ENCODE measurements at regions not wholly inside any gene's neighbourhood (a gene's known extent, or its start where the extent isn't known, plus 50 kb on each side); places are given as distances from the start of the nearest gene placed in this dataset.
A peak's percentile ranks its signal among the peaks of the same experiment; 100 is the strongest.

- Histone ChIP-seq H3K36me3 (ENCODE audit: control insufficient read depth, insufficient read depth, low read length) (no peaks in the 10 kb centered on the region), H3K27me3 (ENCODE audit: control insufficient read depth, insufficient read depth, low read length) (no peaks in the 10 kb centered on the region), H3K27ac (ENCODE audit: low read depth, low read length) (no peak overlapping the region), H3K9me3 (ENCODE audit: control insufficient read depth, insufficient read depth, low read length) (no peaks in the 10 kb centered on the region), H3K4me3 (ENCODE audit: low read depth, low read length) (no peak overlapping the region), H3K4me1 (ENCODE audit: control insufficient read depth, insufficient read depth, low read length) (no peaks in the 10 kb centered on the region)
- DNase-seq (ENCODE audit: low read depth in 4 of 6, low spot score in 6 of 6), result peak in 1 of 6 donors; percentile 67
- WGBS (ENCODE audit: insufficient coverage), result no CpG with 5 or more reads among the region's 1 CpG
Measured at GRCh38 chr2:205915130-205915524, 170.8 kb downstream of the INO80D start.

- WGBS (ENCODE audit: insufficient coverage), result 29% methylated on average over 1 of the region's 4 CpGs
- H3K4me3 ChIP-seq (ENCODE audit: low read depth, low read length), result no peak overlapping the region
- H3K36me3 ChIP-seq (ENCODE audit: control insufficient read depth, insufficient read depth, low read length), result no peaks in the 10 kb centered on the region
- no peak for DNase-seq (ENCODE audit: low read depth in 4 of 6, low spot score in 6 of 6)
- H3K4me1 ChIP-seq (ENCODE audit: control insufficient read depth, insufficient read depth, low read length), result no peaks in the 10 kb centered on the region
- H3K27ac ChIP-seq (ENCODE audit: low read depth, low read length), result no peak overlapping the region
- H3K27me3 ChIP-seq (ENCODE audit: control insufficient read depth, insufficient read depth, low read length), result no peaks in the 10 kb centered on the region
- H3K9me3 ChIP-seq (ENCODE audit: control insufficient read depth, insufficient read depth, low read length), result no peaks in the 10 kb centered on the region
Measured at GRCh38 chr2:205914213-205915129, 171.5 kb downstream of the INO80D start.

- H3K4me3 ChIP-seq (ENCODE audit: low read depth, low read length), result no peak overlapping the region
- 80% methylated on average over 1 of the region's 1 CpG for WGBS (ENCODE audit: insufficient coverage)
Measured at GRCh38 chr2:205913668-205914067, 172.3 kb downstream of the INO80D start.

DNA sequence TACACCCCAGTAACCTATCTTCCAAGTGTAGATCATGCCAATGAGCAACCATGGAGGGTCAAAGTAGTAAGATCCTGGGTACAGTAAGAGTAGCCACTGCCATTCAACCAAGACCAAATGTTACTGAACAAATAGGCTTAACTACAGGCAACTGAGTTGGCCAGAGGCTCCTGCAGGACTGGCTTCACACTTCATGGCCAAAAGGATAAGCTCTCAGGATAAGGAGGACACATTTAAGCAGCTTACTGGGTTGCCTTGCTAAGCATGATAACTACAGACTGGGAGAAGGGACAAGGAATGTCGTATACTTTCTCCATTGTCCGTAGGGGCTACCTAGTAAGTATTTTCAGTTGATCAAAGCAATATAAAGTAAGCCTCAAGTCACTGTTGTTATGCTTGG, 174.7 kb downstream of the INO80D start:
- H3K27ac ChIP-seq (ENCODE audit: low read depth, low read length), result no peak overlapping the region
- no peaks in the 10 kb centered on the region for H3K36me3 ChIP-seq (ENCODE audit: control insufficient read depth, insufficient read depth, low read length)
- H3K4me1 ChIP-seq (ENCODE audit: control insufficient read depth, insufficient read depth, low read length), result peaks cover 4% of the 10 kb centered on the region
- no CpG with 5 or more reads among the region's 2 CpGs for WGBS (ENCODE audit: insufficient coverage)
- DNase-seq (ENCODE audit: low read depth in 4 of 6, low spot score in 6 of 6), result no peak
- H3K27me3 ChIP-seq (ENCODE audit: control insufficient read depth, insufficient read depth, low read length), result no peaks in the 10 kb centered on the region
- no peaks in the 10 kb centered on the region for H3K9me3 ChIP-seq (ENCODE audit: control insufficient read depth, insufficient read depth, low read length)
- no peak overlapping the region for H3K4me3 ChIP-seq (ENCODE audit: low read depth, low read length)

More at GRCh38 chr2:205913668-205914067, 172.3 kb downstream of the INO80D start:
- no peaks in the 10 kb centered on the region for H3K9me3 ChIP-seq (ENCODE audit: control insufficient read depth, insufficient read depth, low read length)
- DNase-seq (ENCODE audit: low read depth in 4 of 6, low spot score in 6 of 6), result no peak
- peaks cover 4% of the 10 kb centered on the region for H3K4me1 ChIP-seq (ENCODE audit: control insufficient read depth, insufficient read depth, low read length)
- no peaks in the 10 kb centered on the region for H3K27me3 ChIP-seq (ENCODE audit: control insufficient read depth, insufficient read depth, low read length)
- no peaks in the 10 kb centered on the region for H3K36me3 ChIP-seq (ENCODE audit: control insufficient read depth, insufficient read depth, low read length)
- H3K27ac ChIP-seq (ENCODE audit: low read depth, low read length), result no peak overlapping the region

GRCh38 chr2:205909184-205909572, 176.8 kb downstream of the INO80D start:
- H3K9me3 ChIP-seq (ENCODE audit: control insufficient read depth, insufficient read depth, low read length), result no peaks in the 10 kb centered on the region
- 66% methylated on average over 5 of the region's 6 CpGs for WGBS (ENCODE audit: insufficient coverage)
- no peaks in the 10 kb centered on the region for H3K36me3 ChIP-seq (ENCODE audit: control insufficient read depth, insufficient read depth, low read length)
- H3K4me1 ChIP-seq (ENCODE audit: control insufficient read depth, insufficient read depth, low read length), result peaks cover 4% of the 10 kb centered on the region
- no peaks in the 10 kb centered on the region for H3K27me3 ChIP-seq (ENCODE audit: control insufficient read depth, insufficient read depth, low read length)
- no peak overlapping the region for H3K4me3 ChIP-seq (ENCODE audit: low read depth, low read length)
- DNase-seq (ENCODE audit: low read depth in 4 of 6, low spot score in 6 of 6), result no peak
- no peak overlapping the region for H3K27ac ChIP-seq (ENCODE audit: low read depth, low read length)

DNA sequence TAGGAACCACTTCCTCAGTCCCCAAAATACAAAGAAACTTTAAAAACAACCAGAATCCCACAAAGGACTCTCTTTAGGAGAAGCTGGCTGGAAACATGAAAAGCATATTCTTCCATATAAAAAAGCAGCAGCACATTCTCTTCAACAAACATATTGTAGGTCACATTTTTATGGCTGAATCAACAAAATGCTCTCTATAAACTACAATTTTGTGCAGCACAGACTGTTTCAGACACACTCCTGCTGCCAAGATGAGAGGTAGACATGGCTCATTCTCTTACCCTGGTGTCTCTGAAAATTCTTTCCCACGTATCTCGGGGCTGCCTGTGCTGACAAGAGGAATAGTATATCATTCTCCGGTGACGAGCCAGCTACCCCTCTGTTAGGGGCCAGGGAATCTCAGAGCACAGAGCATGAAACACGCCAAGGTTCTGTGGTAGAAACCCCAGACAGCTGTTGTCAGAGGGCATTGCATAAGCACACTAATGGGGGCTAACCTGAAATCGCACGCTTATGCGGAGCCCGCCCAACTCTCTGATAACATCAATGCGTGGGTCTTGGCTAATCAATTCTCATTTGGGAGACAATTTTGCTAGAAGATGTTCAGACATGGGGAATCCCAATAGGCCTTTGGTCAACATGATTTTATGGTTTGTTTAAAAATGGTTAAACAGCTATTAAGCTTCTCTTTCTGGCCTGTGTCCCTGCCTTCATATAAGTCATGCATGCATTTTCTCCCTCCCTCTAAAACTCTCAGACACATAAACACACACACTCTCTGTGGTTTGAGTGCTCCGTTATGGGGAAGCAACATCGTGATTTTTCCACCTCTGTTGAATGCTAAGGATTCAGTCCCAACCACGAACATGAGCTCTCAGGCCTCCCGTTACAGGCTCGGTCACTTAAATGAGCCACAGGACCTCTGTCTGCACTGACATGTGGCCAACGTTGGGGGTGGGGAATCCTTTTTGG, 177.5 kb downstream of the INO80D start:
- H3K36me3 ChIP-seq (ENCODE audit: control insufficient read depth, insufficient read depth, low read length), result no peaks in the 10 kb centered on the region
- no peak overlapping the region for H3K27ac ChIP-seq (ENCODE audit: low read depth, low read length)
- peak in 1 of 6 donors; percentile 46 for DNase-seq (ENCODE audit: low read depth in 4 of 6, low spot score in 6 of 6)

DNA sequence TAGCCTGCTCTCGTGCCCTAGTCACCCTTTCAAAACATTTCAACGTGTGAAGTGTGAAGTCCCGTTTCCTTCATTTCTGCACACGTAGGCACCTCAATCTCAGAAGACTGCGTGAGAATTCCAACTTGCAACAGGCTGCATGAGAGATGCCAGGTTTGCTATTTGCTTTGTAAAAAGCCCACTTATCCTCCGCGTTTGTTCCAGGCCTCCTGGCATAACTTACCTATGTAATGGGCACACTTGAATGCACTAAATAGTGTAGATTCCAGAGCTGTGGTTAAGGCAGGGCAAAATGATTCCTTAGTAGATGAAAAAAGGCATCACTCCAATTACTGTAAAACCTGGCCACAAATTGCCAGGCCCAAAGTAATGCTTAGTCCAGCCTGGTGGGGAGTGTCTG, 179.6 kb downstream of the INO80D start:
- no peaks in the 10 kb centered on the region for H3K27me3 ChIP-seq (ENCODE audit: control insufficient read depth, insufficient read depth, low read length)
- H3K4me1 ChIP-seq (ENCODE audit: control insufficient read depth, insufficient read depth, low read length), result peaks cover 6% of the 10 kb centered on the region
- no peaks in the 10 kb centered on the region for H3K9me3 ChIP-seq (ENCODE audit: control insufficient read depth, insufficient read depth, low read length)
- WGBS (ENCODE audit: insufficient coverage), result 96% methylated on average over 5 of the region's 7 CpGs
- H3K4me3 ChIP-seq (ENCODE audit: low read depth, low read length), result no peak overlapping the region
- no peak for DNase-seq (ENCODE audit: low read depth in 4 of 6, low spot score in 6 of 6)
- no peaks in the 10 kb centered on the region for H3K36me3 ChIP-seq (ENCODE audit: control insufficient read depth, insufficient read depth, low read length)
- no peak overlapping the region for H3K27ac ChIP-seq (ENCODE audit: low read depth, low read length)

More for the DNA sequence above, 177.5 kb downstream of the INO80D start:
- Histone ChIP-seq H3K4me1 (ENCODE audit: control insufficient read depth, insufficient read depth, low read length) (peaks cover 4% of the 10 kb centered on the region), H3K9me3 (ENCODE audit: control insufficient read depth, insufficient read depth, low read length) (no peaks in the 10 kb centered on the region), H3K27me3 (ENCODE audit: control insufficient read depth, insufficient read depth, low read length) (no peaks in the 10 kb centered on the region), H3K4me3 (ENCODE audit: low read depth, low read length) (no peak overlapping the region)
- WGBS (ENCODE audit: insufficient coverage), result 51% methylated on average over 8 of the region's 16 CpGs

DNA sequence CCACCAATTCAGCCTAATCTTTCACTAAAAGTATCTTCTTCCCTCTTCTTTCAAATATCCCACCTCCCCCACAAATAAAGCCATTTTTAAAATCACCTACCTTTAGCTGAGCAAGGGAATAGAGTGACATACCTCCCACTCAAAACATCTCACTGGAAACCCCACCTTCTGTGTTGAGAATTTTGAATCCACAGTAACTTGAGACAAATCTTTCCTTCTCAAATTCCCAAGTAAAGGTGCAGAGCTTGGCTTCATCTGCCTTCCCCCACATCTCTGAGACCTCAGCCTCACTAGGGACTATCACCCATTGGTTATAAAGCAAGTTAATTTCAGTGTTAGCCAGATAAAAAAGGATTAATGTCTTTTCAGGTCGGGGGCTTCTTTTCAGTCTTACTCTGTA, 180.4 kb downstream of the INO80D start:
- Histone ChIP-seq H3K27ac (ENCODE audit: low read depth, low read length) (no peak overlapping the region), H3K36me3 (ENCODE audit: control insufficient read depth, insufficient read depth, low read length) (no peaks in the 10 kb centered on the region), H3K4me3 (ENCODE audit: low read depth, low read length) (no peak overlapping the region), H3K4me1 (ENCODE audit: control insufficient read depth, insufficient read depth, low read length) (peaks cover 6% of the 10 kb centered on the region), H3K9me3 (ENCODE audit: control insufficient read depth, insufficient read depth, low read length) (no peaks in the 10 kb centered on the region), H3K27me3 (ENCODE audit: control insufficient read depth, insufficient read depth, low read length) (no peaks in the 10 kb centered on the region)
- no peak for DNase-seq (ENCODE audit: low read depth in 4 of 6, low spot score in 6 of 6)
- no CpG with 5 or more reads among the region's 1 CpG for WGBS (ENCODE audit: insufficient coverage)

- Histone ChIP-seq H3K9me3 (ENCODE audit: control insufficient read depth, insufficient read depth, low read length) (no peaks in the 10 kb centered on the region), H3K4me1 (ENCODE audit: control insufficient read depth, insufficient read depth, low read length) (peaks cover 6% of the 10 kb centered on the region), H3K36me3 (ENCODE audit: control insufficient read depth, insufficient read depth, low read length) (no peaks in the 10 kb centered on the region), H3K27ac (ENCODE audit: low read depth, low read length) (no peak overlapping the region), H3K27me3 (ENCODE audit: control insufficient read depth, insufficient read depth, low read length) (no peaks in the 10 kb centered on the region), H3K4me3 (ENCODE audit: low read depth, low read length) (no peak overlapping the region)
- DNase-seq (ENCODE audit: low read depth in 4 of 6, low spot score in 6 of 6), result no peak
- WGBS (ENCODE audit: insufficient coverage), result no CpG with 5 or more reads among the region's 2 CpGs
Measured at GRCh38 chr2:205904873-205905272, 181.1 kb downstream of the INO80D start.

All from spinal cord (tissue), 9 donors.